ENCODE measurements at regions not wholly inside any gene's neighbourhood (a gene's known extent, or its start where the extent isn't known, plus 50 kb on each side); places are given as distances from the start of the nearest gene placed in this dataset.

GRCh38 chr5:4653475-4653874 lies 486.7 kb upstream of the ADAMTS16 start:
- no peak for TF ChIP-seq CTCF (IDR thresholded peaks at IDR 0.05)
- no peak for TF ChIP-seq POLR2AphosphoS5 (IDR thresholded peaks at IDR 0.05)
